ENCODE measurements at regions not wholly inside any gene's neighbourhood (a gene's known extent, or its start where the extent isn't known, plus 50 kb on each side); places are given as distances from the start of the nearest gene placed in this dataset.

GRCh38 chr20:57840066-57840465 lies 130.3 kb upstream of the PMEPA1 start:
- intact Hi-C loops (cut with micrococcal nuclease), result no loop called here
- Mint-ChIP-seq H3K9me3 (no peaks in the 10 kb centered on the region), H3K4me3 (no peak overlapping the region), H3K27ac (no peak overlapping the region), H3K27me3 (no peaks in the 10 kb centered on the region), H3K36me3 (no peaks in the 10 kb centered on the region), H3K4me1 (no peaks in the 10 kb centered on the region)
- H3K9me3 ChIP-seq (ENCODE audit: control insufficient read depth in 1 of 2, low read length in 2 of 2), result no peaks in the 10 kb centered on the region
- no peaks in the 10 kb centered on the region for H3K27me3 ChIP-seq (ENCODE audit: insufficient read depth, low read length)
- POLR2A ChIA-PET (ENCODE audit: partially characterized antibody), result no interaction called here
- H3K36me3 ChIP-seq (ENCODE audit: insufficient read depth, low read length), result no peaks in the 10 kb centered on the region
- H3K27ac ChIP-seq (ENCODE audit: low read depth, low read length), result no peak overlapping the region
- no peak for DNase-seq
- CTCF ChIA-PET (ENCODE audit: partially characterized antibody), result no interaction called here
- H3K4me1 ChIP-seq (ENCODE audit: insufficient read depth, low read length), result no peaks in the 10 kb centered on the region
- H3K4me3 ChIP-seq (ENCODE audit: low read length in 2 of 2), result no peak overlapping the region

GRCh38 chr20:57838670-57839151 lies 128.9 kb upstream of the PMEPA1 start:
- H3K27ac ChIP-seq (ENCODE audit: low read depth, low read length), result no peak overlapping the region
- no peaks in the 10 kb centered on the region for H3K9me3 ChIP-seq (ENCODE audit: control insufficient read depth in 1 of 2, low read length in 2 of 2)
- Mint-ChIP-seq H3K9me3 (no peaks in the 10 kb centered on the region), H3K36me3 (no peaks in the 10 kb centered on the region), H3K27me3 (no peaks in the 10 kb centered on the region), H3K4me1 (no peaks in the 10 kb centered on the region), H3K27ac (no peak overlapping the region), H3K4me3 (no peak overlapping the region)
- H3K36me3 ChIP-seq (ENCODE audit: insufficient read depth, low read length), result no peaks in the 10 kb centered on the region
- no peak overlapping the region for H3K4me3 ChIP-seq (ENCODE audit: low read length in 2 of 2)
- ChIA-PET CTCF (ENCODE audit: partially characterized antibody) (no interaction called here), POLR2A (ENCODE audit: partially characterized antibody) (no interaction called here)
- DNase-seq, result no peak
- no peaks in the 10 kb centered on the region for H3K4me1 ChIP-seq (ENCODE audit: insufficient read depth, low read length)
- H3K27me3 ChIP-seq (ENCODE audit: insufficient read depth, low read length), result no peaks in the 10 kb centered on the region
- intact Hi-C loops (cut with micrococcal nuclease), result no loop called here

GRCh38 chr20:57837208-57838035 lies 127.6 kb upstream of the PMEPA1 start:
- Mint-ChIP-seq H3K27ac (no peak overlapping the region), H3K27me3 (peaks cover 0 to 3% of the 10 kb centered on the region in 2 donors), H3K4me1 (no peaks in the 10 kb centered on the region), H3K4me3 (no peak overlapping the region), H3K36me3 (no peaks in the 10 kb centered on the region), H3K9me3 (no peaks in the 10 kb centered on the region)
- intact Hi-C loops (cut with micrococcal nuclease), result no loop called here
- Histone ChIP-seq H3K4me1 (ENCODE audit: insufficient read depth, low read length) (no peaks in the 10 kb centered on the region), H3K9me3 (ENCODE audit: control insufficient read depth in 1 of 2, low read length in 2 of 2) (no peaks in the 10 kb centered on the region), H3K36me3 (ENCODE audit: insufficient read depth, low read length) (no peaks in the 10 kb centered on the region), H3K27me3 (ENCODE audit: insufficient read depth, low read length) (no peaks in the 10 kb centered on the region), H3K4me3 (ENCODE audit: low read length in 2 of 2) (no peak overlapping the region), H3K27ac (ENCODE audit: low read depth, low read length) (no peak overlapping the region)
- CTCF ChIA-PET (ENCODE audit: partially characterized antibody), result no interaction called here
- DNase-seq, result no peak
- POLR2A ChIA-PET (ENCODE audit: partially characterized antibody), result no interaction called here

- Histone ChIP-seq H3K27ac (ENCODE audit: low read depth, low read length) (no peak overlapping the region), H3K4me3 (ENCODE audit: low read length in 2 of 2) (no peak overlapping the region), H3K4me1 (ENCODE audit: insufficient read depth, low read length) (no peaks in the 10 kb centered on the region), H3K27me3 (ENCODE audit: insufficient read depth, low read length) (no peaks in the 10 kb centered on the region), H3K36me3 (ENCODE audit: insufficient read depth, low read length) (no peaks in the 10 kb centered on the region), H3K9me3 (ENCODE audit: control insufficient read depth in 1 of 2, low read length in 2 of 2) (no peaks in the 10 kb centered on the region)
- ChIA-PET POLR2A (ENCODE audit: partially characterized antibody) (no interaction called here), CTCF (ENCODE audit: partially characterized antibody) (no interaction called here)
- Mint-ChIP-seq H3K4me1 (no peaks in the 10 kb centered on the region), H3K27ac (no peak overlapping the region), H3K27me3 (peaks cover 0 to 3% of the 10 kb centered on the region in 2 donors), H3K4me3 (no peak overlapping the region), H3K36me3 (no peaks in the 10 kb centered on the region), H3K9me3 (no peaks in the 10 kb centered on the region)
- intact Hi-C loops (cut with micrococcal nuclease), result no loop called here
- DNase-seq, result no peak
These were observed 126.0 kb upstream of the PMEPA1 start for GRCh38 chr20:57835588-57836455.

GRCh38 chr20:57835074-57835452 lies 125.2 kb upstream of the PMEPA1 start:
- Mint-ChIP-seq H3K4me1 (no peaks in the 10 kb centered on the region), H3K27ac (peak overlapping the region in 1 of 7 donors; percentile 47), H3K9me3 (no peaks in the 10 kb centered on the region), H3K4me3 (no peak overlapping the region), H3K36me3 (no peaks in the 10 kb centered on the region), H3K27me3 (peaks cover 0 to 3% of the 10 kb centered on the region in 2 donors)
- Histone ChIP-seq H3K9me3 (ENCODE audit: control insufficient read depth in 1 of 2, low read length in 2 of 2) (no peaks in the 10 kb centered on the region), H3K4me1 (ENCODE audit: insufficient read depth, low read length) (no peaks in the 10 kb centered on the region), H3K27me3 (ENCODE audit: insufficient read depth, low read length) (no peaks in the 10 kb centered on the region), H3K36me3 (ENCODE audit: insufficient read depth, low read length) (no peaks in the 10 kb centered on the region), H3K27ac (ENCODE audit: low read depth, low read length) (no peak overlapping the region), H3K4me3 (ENCODE audit: low read length in 2 of 2) (no peak overlapping the region)
- intact Hi-C loops (cut with micrococcal nuclease), result no loop called here
- ChIA-PET POLR2A (ENCODE audit: partially characterized antibody) (no interaction called here), CTCF (ENCODE audit: partially characterized antibody) (no interaction called here)
- no peak for DNase-seq

GRCh38 chr20:57834306-57835073 lies 124.7 kb upstream of the PMEPA1 start:
- Histone ChIP-seq H3K27me3 (ENCODE audit: insufficient read depth, low read length) (no peaks in the 10 kb centered on the region), H3K9me3 (ENCODE audit: control insufficient read depth in 1 of 2, low read length in 2 of 2) (no peaks in the 10 kb centered on the region), H3K27ac (ENCODE audit: low read depth, low read length) (no peak overlapping the region), H3K4me1 (ENCODE audit: insufficient read depth, low read length) (no peaks in the 10 kb centered on the region), H3K36me3 (ENCODE audit: insufficient read depth, low read length) (no peaks in the 10 kb centered on the region), H3K4me3 (ENCODE audit: low read length in 2 of 2) (no peak overlapping the region)
- H3K9me3 Mint-ChIP-seq, result no peaks in the 10 kb centered on the region
- POLR2A ChIA-PET (ENCODE audit: partially characterized antibody), result no interaction called here
- intact Hi-C loops (cut with micrococcal nuclease), result no loop called here
- no peak overlapping the region for H3K4me3 Mint-ChIP-seq
- no peak for DNase-seq
- H3K36me3 Mint-ChIP-seq, result no peaks in the 10 kb centered on the region
- CTCF ChIA-PET (ENCODE audit: partially characterized antibody), result no interaction called here
- peak overlapping the region in 1 of 7 donors; percentile 47 for H3K27ac Mint-ChIP-seq
- peaks cover 0 to 3% of the 10 kb centered on the region in 2 donors for H3K27me3 Mint-ChIP-seq
- no peaks in the 10 kb centered on the region for H3K4me1 Mint-ChIP-seq

GRCh38 chr20:57831993-57832585 lies 122.3 kb upstream of the PMEPA1 start:
- Mint-ChIP-seq H3K27ac (peak overlapping the region in 1 of 7 donors; percentile 51), H3K27me3 (peaks cover 0 to 3% of the 10 kb centered on the region in 2 donors), H3K4me1 (no peaks in the 10 kb centered on the region), H3K9me3 (no peaks in the 10 kb centered on the region), H3K4me3 (no peak overlapping the region), H3K36me3 (no peaks in the 10 kb centered on the region)
- no peak for DNase-seq
- no peaks in the 10 kb centered on the region for H3K36me3 ChIP-seq (ENCODE audit: insufficient read depth, low read length)
- no peaks in the 10 kb centered on the region for H3K9me3 ChIP-seq (ENCODE audit: control insufficient read depth in 1 of 2, low read length in 2 of 2)
- intact Hi-C loops (cut with micrococcal nuclease), result no loop called here
- no peaks in the 10 kb centered on the region for H3K27me3 ChIP-seq (ENCODE audit: insufficient read depth, low read length)
- no peak overlapping the region for H3K27ac ChIP-seq (ENCODE audit: low read depth, low read length)
- ChIA-PET POLR2A (ENCODE audit: partially characterized antibody) (no interaction called here), CTCF (ENCODE audit: partially characterized antibody) (no interaction called here)
- H3K4me1 ChIP-seq (ENCODE audit: insufficient read depth, low read length), result no peaks in the 10 kb centered on the region
- H3K4me3 ChIP-seq (ENCODE audit: low read length in 2 of 2), result no peak overlapping the region
